ENCODE measurements at regions not wholly inside any gene's neighbourhood (a gene's known extent, or its start where the extent isn't known, plus 50 kb on each side); places are given as distances from the start of the nearest gene placed in this dataset.
"Not testable (repeated sequence)": the region's sequence is repeated elsewhere in the genome, so short reads cannot be mapped to it uniquely, and the experiment has no call there.

GRCh38 chr2:111497270-111497669, 376.6 kb downstream of the BCL2L11 start:
- DNase-seq (ENCODE audit: low read depth), result peak; percentile 66

- DNase-seq (ENCODE audit: low read depth), result not testable (repeated sequence)
Observed at GRCh38 chr2:111500536-111501062, 379.9 kb downstream of the BCL2L11 start.

- not testable (repeated sequence) for DNase-seq (ENCODE audit: low read depth)
Observed at GRCh38 chr2:111503844-111504570, 380.0 kb downstream of the ANAPC1 start.

GRCh38 chr2:111504571-111504942, 379.4 kb downstream of the ANAPC1 start:
- not testable (repeated sequence) for DNase-seq (ENCODE audit: low read depth)

- DNase-seq (ENCODE audit: low read depth), result not testable (repeated sequence)
Observed at GRCh38 chr2:111505267-111505666, 378.7 kb downstream of the ANAPC1 start.

- DNase-seq (ENCODE audit: low read depth), result not testable (repeated sequence)
Observed at GRCh38 chr2:111506936-111507335, 377.1 kb downstream of the ANAPC1 start.

- DNase-seq (ENCODE audit: low read depth), result not testable (repeated sequence)
Observed at GRCh38 chr2:111509225-111509869, 374.6 kb downstream of the ANAPC1 start.

- not testable (repeated sequence) for DNase-seq (ENCODE audit: low read depth)
Observed at GRCh38 chr2:111510384-111510783, 373.6 kb downstream of the ANAPC1 start.

- DNase-seq (ENCODE audit: low read depth), result not testable (repeated sequence)
Observed at GRCh38 chr2:111511062-111511461, 372.9 kb downstream of the ANAPC1 start.

GRCh38 chr2:111512378-111512777, 371.6 kb downstream of the ANAPC1 start:
- DNase-seq (ENCODE audit: low read depth), result not testable (repeated sequence)

- not testable (repeated sequence) for DNase-seq (ENCODE audit: low read depth)
Observed at GRCh38 chr2:111514138-111514537, 369.9 kb downstream of the ANAPC1 start.

GRCh38 chr2:111517050-111517720, 366.8 kb downstream of the ANAPC1 start:
- not testable (repeated sequence) for DNase-seq (ENCODE audit: low read depth)

- not testable (repeated sequence) for DNase-seq (ENCODE audit: low read depth)
Observed at GRCh38 chr2:111517721-111518053, 366.3 kb downstream of the ANAPC1 start.

GRCh38 chr2:111519071-111519470, 364.9 kb downstream of the ANAPC1 start:
- no peak for DNase-seq (ENCODE audit: low read depth)

GRCh38 chr2:111522231-111522768, 361.7 kb downstream of the ANAPC1 start:
- DNase-seq (ENCODE audit: low read depth), result no peak

GRCh38 chr2:111523009-111523408, 361.0 kb downstream of the ANAPC1 start:
- DNase-seq (ENCODE audit: low read depth), result no peak

- DNase-seq (ENCODE audit: low read depth), result not testable (repeated sequence)
Observed at GRCh38 chr2:111525026-111525425, 359.0 kb downstream of the ANAPC1 start.

GRCh38 chr2:111526041-111526639, 357.9 kb downstream of the ANAPC1 start:
- DNase-seq (ENCODE audit: low read depth), result not testable (repeated sequence)

GRCh38 chr2:111527707-111528400, 356.1 kb downstream of the ANAPC1 start:
- not testable (repeated sequence) for DNase-seq (ENCODE audit: low read depth)

- DNase-seq (ENCODE audit: low read depth), result not testable (repeated sequence)
Observed at GRCh38 chr2:111529022-111529421, 355.0 kb downstream of the ANAPC1 start.
